Ovary (tissue), 7 donors: ENCODE measurements at regions not wholly inside any gene's neighbourhood (a gene's known extent, or its start where the extent isn't known, plus 50 kb on each side); places are given as distances from the start of the nearest gene placed in this dataset.

Source experiments
- DNase-seq, 5 donors: peaks; one replicate each; pipeline ENCODE4 v3.0.0-alpha.2; 2019 to 2020
- H3K27ac ChIP-seq, 2 donors: fragments of 200-600 bp; one replicate each; pipeline versions ENCODE4 v1.5.1 to v1.8.0; 2019 to 2022
- H3K27me3 ChIP-seq: fragments of 200-600 bp; one replicate; pipeline ENCODE4 v1.8.0; 2022
- H3K36me3 ChIP-seq: fragments of 200-600 bp; sonication (generic); one replicate; pipeline ENCODE4 v1.5.1; 2019
- H3K4me1 ChIP-seq: one replicate; pipeline ENCODE4 v1.8.1; 2013; ENCODE audit warnings: mild to moderate bottlenecking, moderate library complexity; ENCODE audit not compliant: insufficient read depth
- H3K4me3 ChIP-seq: fragments of 200-600 bp; sonication (generic); one replicate; pipeline ENCODE4 v1.5.1; 2017
- H3K9me3 ChIP-seq, 2 donors: fragments of 200-600 bp in 1 of 2; sonication (generic) in 1 of 2; one replicate each; pipeline versions ENCODE4 v1.5.1 to v1.8.1; 2013 to 2019; ENCODE audit warnings: mild to moderate bottlenecking in 1 of 2, moderate library complexity in 1 of 2
- CTCF ChIP-seq, 3 donors: fragments of 450-650 bp in 2 of 3; fragments of 200-600 bp in 1 of 3; IDR thresholded peaks; one replicate each; pipeline versions ENCODE4 v1.5.1 to v1.8.0; 2016 to 2022; ENCODE audit warnings: antibody characterized with exemption in 3 of 3, mild to moderate bottlenecking in 1 of 3
- EP300 ChIP-seq: sonication (generic); formaldehyde crosslinking; IDR thresholded peaks from one replicate; pipeline ENCODE4 v1.6.1; 2017; ENCODE audit warnings: antibody characterized with exemption
- POLR2A ChIP-seq: fragments of 450-650 bp; IDR thresholded peaks from one replicate; pipeline ENCODE4 v1.6.1; 2017; ENCODE audit warnings: antibody characterized with exemption, mild to moderate bottlenecking, moderate library complexity
- WGBS, 3 donors: extraction: QIAGEN DNeasy Blood & Tissue Kit in 1 of 3; methylation state at CpG; one replicate each; pipeline versions ENCODE4 v1.1.5 to v1.1.7; 2013 to 2017; 5-methylcytosine and 5-hydroxymethylcytosine counted together
- intact Hi-C, 4 donors: fragments of 100-400 bp; cut with DNase I; formaldehyde crosslinking; loops; one replicate each; pipeline versions ENCODE4 v1.11.0 to v1.15.1; 2022 to 2023
- donor health status: DM: no; HTN: no; CAD: no; lungs with moderate emphysema.
- donor health status: DM: no; HTN: no; CAD: no.
- donor health status: Bipolar disorder and iron deficiency.
- donor health status: DM: no; HTN: no; CAD: no.
- donor health status: DM: yes; HTN: yes; CAD: no.

- WGBS, 3 donors: 86 to 89% (median 88%) methylated on average over 15 of the region's 15 CpGs
- no peak for TF ChIP-seq EP300
- no peak for TF ChIP-seq CTCF (IDR thresholded peaks at IDR 0.05)
- no peak for TF ChIP-seq POLR2A
Observed at GRCh38 chr2:5467178-5467905, 224.8 kb upstream of the SOX11 start.

GRCh38 chr2:5472673-5473072 lies 219.5 kb upstream of the SOX11 start:
- H3K36me3 ChIP-seq: no peaks in the 10 kb centered on the region
- DNase-seq: no peak
- no peaks in the 10 kb centered on the region for H3K27me3 ChIP-seq
- TF ChIP-seq EP300: no peak
- TF ChIP-seq CTCF (IDR thresholded peaks at IDR 0.05): no peak
- TF ChIP-seq POLR2A: no peak
- 82 to 91% (median 88%) methylated on average over 4 of the region's 4 CpGs for WGBS, 3 donors
- H3K9me3 ChIP-seq: no peaks in the 10 kb centered on the region
- H3K4me3 ChIP-seq: no peak overlapping the region
- intact Hi-C loops: no loop called here
- no peak overlapping the region for H3K27ac ChIP-seq
- no peaks in the 10 kb centered on the region for H3K4me1 ChIP-seq

More at GRCh38 chr2:5467178-5467905, 224.8 kb upstream of the SOX11 start:
- no peaks in the 10 kb centered on the region for H3K4me1 ChIP-seq
- H3K9me3 ChIP-seq: no peaks in the 10 kb centered on the region
- intact Hi-C loops: no loop called here
- no peak overlapping the region for H3K4me3 ChIP-seq
- no peak overlapping the region for H3K27ac ChIP-seq
- no peak for DNase-seq
- H3K27me3 ChIP-seq: no peaks in the 10 kb centered on the region
- H3K36me3 ChIP-seq: no peaks in the 10 kb centered on the region

GRCh38 chr2:5473635-5474034 lies 218.5 kb upstream of the SOX11 start:
- H3K36me3 ChIP-seq: no peaks in the 10 kb centered on the region
- TF ChIP-seq CTCF (IDR thresholded peaks at IDR 0.05) (no peak), POLR2A (no peak), EP300 (no peak)
- H3K9me3 ChIP-seq: no peaks in the 10 kb centered on the region
- no peaks in the 10 kb centered on the region for H3K27me3 ChIP-seq
- no peak overlapping the region for H3K4me3 ChIP-seq
- H3K27ac ChIP-seq: no peak overlapping the region
- H3K4me1 ChIP-seq: no peaks in the 10 kb centered on the region
- WGBS, 3 donors: 29 to 32% (median 30%) methylated on average over 6 of the region's 6 CpGs
- intact Hi-C loops: no loop called here
- no peak for DNase-seq

- H3K4me1 ChIP-seq: no peaks in the 10 kb centered on the region
- H3K4me3 ChIP-seq: no peak overlapping the region
- 76 to 82% (median 82%) methylated on average over 12 to 14 of the region's 14 CpGs for WGBS, 3 donors
- H3K27ac ChIP-seq: no peak overlapping the region
- no peaks in the 10 kb centered on the region for H3K27me3 ChIP-seq
- H3K36me3 ChIP-seq: no peaks in the 10 kb centered on the region
- H3K9me3 ChIP-seq: no peaks in the 10 kb centered on the region
- intact Hi-C loops: no loop called here
- TF ChIP-seq POLR2A: no peak
- TF ChIP-seq CTCF (IDR thresholded peaks at IDR 0.05): no peak
- no peak for TF ChIP-seq EP300
- no peak for DNase-seq
Observed at GRCh38 chr2:5474716-5475115, 217.5 kb upstream of the SOX11 start.
